GM21367 (cell line): ENCODE measurements at regions not wholly inside any gene's neighbourhood (a gene's known extent, or its start where the extent isn't known, plus 50 kb on each side); places are given as distances from the start of the nearest gene placed in this dataset.
A peak's percentile ranks its signal among the peaks of the same experiment; 100 is the strongest.

ENCODE experiments used
- ATAC-seq: cut with Tn5 transposase; IDR thresholded peaks from one replicate; pipeline ENCODE4 v1.9.1; 2021; ENCODE audit not compliant: unreplicated experiment

GRCh38 chr6:6376845-6377244, 56.4 kb upstream of the F13A1 start:
- ATAC-seq, result no peak

- no peak for ATAC-seq
These were observed 57.2 kb upstream of the F13A1 start for GRCh38 chr6:6377621-6378020.

DNA sequence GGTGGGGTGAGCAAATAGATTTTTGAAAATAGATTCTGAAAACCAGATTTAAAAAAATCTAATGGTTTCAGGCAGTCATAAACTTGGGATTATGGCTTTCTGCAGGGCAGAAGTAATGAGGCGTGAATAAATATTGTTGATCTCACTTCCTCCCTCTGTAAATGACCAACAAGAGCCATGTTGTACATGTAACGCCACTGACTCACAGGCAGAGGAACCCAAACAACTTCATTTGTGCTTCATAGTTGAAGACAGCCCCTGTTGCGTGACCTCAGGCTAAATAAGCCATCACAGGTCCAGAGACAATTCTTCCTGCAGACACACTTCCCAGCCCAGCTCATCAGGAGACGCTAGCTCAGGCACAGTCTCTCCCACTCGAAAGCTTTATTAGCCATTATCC, 59.1 kb upstream of the F13A1 start:
- ATAC-seq, result no peak

DNA sequence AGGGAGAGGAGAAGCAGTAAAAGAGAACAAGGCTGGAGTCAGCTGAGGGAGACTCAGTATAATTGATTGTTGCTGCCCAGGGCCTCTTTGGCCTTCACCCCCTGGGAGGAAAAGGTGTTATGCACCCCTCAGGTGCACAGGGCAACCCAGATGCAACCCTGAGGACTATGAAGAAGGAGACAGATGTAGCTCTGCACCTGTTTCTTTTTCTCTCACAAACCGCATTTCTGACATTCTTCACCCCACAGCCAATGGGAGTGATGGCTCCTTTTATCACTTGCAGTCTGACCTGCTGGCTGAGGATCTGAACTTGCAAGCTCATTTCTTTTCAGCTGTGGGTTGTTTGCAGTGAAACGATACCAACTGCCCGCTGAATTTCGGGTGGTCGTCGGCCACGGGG, 64.1 kb upstream of the F13A1 start:
- no peak for ATAC-seq

GRCh38 chr6:6386010-6386409, 65.5 kb upstream of the F13A1 start:
- ATAC-seq, result no peak

DNA sequence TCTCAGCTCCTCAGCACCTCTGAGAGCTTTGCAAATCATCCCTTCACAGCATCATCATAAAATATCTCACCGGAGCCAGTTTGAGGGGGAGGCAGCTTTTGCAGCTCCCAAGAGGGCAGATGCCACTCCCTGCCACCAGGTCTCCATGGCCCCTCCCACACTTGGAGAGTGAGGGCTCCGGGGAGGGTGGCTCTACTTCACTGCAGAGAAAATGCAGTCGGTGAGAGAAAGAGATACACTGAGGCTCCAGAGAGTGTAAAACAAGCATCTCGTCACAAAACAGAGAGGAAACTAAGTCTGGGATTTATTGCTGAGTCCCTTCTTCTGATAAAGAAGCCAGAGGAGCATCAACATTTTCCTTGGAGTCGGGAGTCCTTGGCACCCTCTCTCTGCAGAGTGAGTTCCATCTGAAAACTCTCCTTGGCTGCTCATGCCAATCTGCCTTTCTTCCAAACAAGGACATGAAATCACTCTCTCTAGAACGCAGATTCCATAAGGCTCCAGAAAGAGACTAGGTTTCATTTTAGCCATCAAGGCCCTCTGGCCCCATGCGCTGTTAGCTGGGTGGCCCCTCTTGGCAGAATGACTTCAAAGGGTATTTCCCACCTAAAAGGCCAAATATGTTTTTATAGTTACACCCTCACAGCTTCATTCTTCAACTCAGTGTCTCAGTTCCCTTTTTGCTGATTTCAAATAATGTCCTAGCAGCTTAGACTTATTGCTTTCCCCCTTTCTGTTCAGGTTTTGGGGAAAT, 70.6 kb upstream of the F13A1 start:
- peak; percentile 43 for ATAC-seq

DNA sequence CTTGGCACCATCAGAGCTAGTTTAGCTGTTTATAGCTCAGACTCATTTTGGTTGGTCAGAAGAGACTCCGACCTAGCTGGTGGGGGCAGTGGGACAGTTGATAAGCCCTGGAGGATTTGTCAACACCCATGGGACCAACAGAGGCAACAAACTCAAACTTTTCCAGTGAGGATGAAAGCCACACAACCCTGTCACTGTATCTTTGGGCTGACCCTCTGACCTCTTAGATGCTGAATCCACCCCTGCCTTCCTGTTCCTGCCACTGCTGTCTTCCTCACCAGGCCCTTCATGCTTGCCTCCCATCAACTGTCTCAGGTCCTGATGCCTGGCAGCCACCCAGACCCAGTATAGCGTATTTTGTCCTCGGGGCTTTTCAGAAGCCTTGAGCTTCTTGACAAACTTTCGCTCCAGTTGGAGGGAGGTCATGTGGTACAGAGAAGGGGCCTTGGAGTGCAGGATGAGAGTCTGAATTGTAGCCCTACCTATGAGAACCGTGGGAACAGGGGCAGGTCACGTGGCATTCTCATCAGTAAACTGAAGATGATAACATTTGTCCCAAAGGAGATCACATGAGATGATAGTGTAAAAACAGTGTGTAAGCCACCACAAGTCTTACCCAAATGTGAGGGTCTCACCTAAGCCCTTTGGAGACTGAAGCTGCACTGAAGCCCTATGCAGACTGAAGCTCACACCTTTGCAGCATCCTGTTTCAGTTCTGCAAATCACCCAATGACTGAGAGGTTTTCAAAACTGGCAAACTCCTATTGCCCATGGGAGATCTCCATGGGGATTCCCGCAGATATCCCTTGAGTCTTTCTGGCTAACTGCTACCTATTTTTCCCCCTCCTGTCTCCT, 72.0 kb upstream of the F13A1 start:
- peak; percentile 71 for ATAC-seq

GRCh38 chr6:6393069-6393529, 72.6 kb upstream of the F13A1 start:
- no peak for ATAC-seq

DNA sequence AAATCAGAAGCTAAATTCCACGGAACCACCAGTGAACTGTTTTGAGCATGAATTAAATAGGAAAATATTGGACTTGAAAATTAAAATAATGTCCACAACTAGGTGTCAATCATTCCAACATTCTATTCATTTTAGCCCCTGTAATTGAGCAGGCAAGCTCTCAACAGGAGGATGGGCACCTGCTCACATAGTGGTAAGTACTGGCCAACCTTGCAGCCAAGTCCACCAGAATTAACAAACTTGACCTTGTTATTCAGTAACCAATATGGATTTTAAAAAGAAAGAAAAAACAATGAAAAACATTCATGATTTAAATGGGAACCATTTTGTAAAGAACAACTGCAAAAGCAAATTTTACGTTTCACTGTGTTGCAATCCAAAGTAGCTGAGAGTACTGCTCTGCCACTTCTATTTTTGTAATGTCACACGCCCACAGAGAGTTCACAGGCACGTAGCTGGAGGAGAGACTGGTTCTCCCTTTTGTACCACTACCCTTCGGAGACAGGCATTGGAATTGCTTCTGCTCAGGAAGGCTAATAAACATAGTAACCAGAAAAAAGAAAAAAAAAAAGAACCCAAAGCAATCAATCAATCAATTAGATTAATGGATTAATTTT, 75.2 kb upstream of the F13A1 start:
- ATAC-seq, result no peak

DNA sequence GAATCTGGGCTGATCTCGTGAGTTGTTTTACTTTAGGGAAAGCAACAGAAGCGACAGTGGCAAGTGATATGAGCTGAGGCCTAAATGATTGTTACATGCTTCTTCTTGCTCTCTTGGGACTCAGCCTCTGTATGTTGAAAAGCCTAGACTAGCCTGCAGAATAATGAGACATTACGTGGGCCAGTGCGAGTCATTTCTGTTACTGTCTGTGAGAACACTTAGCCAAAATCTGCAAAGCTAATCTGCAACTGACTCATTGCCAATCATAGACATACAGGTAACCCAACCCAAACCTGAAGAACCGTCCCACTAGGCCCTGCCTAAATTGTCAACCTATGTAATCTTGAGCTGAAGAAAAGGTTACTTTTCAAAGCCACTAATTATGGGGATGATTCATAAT, 77.4 kb upstream of the F13A1 start:
- no peak for ATAC-seq

DNA sequence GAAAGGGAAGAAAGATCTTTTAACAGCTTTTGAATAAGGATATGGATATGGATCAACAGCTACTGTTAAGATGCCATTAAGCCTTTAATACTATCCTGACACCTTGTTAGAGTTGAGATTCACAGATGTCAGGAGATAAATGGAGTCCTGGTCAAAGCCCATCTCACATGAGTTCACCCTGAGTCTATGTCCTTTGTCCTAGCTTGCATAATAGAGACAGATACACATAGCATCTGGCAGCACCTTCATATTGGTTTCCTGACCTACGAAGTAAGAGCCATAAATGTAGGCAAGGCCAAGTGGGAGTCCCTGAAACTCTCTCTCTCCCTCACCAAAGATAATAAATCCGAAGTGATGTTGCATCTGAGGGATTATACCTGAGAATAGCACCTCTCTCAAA, 79.1 kb upstream of the F13A1 start:
- no peak for ATAC-seq

DNA sequence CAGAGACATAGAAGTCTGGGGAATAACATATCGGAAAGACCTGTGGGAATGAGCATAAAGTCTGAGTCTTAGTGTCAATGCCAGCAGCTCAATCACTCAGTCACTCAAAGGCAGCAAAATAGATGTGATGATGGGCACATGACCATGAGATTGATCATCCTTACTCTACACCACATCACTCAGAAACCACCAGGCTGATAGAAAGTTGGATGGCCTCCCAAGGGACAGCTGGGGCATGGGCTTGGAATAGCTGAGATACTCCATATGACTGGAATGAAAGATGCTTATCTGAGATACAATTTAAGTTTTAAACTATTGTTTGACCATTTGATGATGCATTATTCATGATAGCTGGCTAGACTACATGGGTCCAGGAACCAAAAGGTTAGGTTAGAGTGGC, 80.9 kb upstream of the F13A1 start:
- ATAC-seq, result no peak

GRCh38 chr6:6402006-6402405, 81.5 kb upstream of the F13A1 start:
- no peak for ATAC-seq

DNA sequence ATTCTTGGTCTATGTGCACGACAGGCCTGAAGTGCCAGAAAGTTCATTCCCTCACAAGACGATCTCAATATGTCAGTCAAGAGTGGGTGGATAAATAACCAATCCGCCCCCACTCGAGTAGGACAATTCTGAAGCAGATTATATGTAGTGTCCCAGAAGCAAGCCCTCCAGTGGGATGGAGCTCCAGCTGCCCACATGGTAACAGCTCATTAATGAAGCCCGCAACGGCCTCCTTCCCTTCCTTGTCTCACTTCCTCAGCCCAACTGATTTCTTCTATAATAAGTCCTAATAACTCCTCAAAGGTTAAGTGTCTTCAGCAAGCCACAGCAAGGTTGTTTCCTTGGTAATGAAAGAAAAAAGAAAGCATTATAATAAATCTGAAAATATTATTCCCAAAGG, 82.1 kb upstream of the F13A1 start:
- no peak for ATAC-seq

GRCh38 chr6:6405031-6405430, 84.6 kb upstream of the F13A1 start:
- ATAC-seq, result no peak

DNA sequence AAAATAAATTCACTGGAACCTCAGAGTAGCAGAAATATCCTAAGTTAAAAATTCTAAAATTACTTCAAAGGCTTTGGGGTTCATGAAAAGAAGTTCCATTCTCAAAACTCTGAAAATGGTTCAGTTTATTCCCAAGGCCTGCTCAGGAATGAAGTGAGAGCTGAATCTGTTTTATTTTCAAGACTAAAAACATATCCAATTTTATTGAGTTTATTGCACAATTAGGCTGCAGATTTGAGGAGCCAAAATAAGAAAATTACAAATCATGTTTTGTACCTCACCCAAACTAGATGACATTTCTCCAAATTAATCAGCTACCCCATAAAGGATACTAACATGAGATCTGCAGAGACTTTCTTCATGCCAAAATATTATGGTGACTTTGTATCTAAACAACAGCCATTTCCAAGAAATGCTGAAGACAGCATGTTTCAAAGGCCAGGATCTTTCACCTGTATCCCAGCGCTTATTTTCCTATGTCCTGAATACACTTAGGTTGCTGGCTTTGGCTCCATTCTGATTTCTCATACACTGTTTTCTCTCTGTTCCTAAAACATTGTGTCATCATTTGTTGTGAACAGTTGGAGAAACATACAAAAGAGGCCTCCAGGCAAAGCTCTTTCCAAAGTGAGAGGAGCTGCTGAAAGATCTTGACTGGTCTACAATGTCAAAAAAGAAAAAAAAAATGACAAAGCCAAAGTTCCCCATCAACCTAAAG, 85.7 kb upstream of the F13A1 start:
- ATAC-seq, result no peak

GRCh38 chr6:6406715-6407070, 86.2 kb upstream of the F13A1 start:
- no peak for ATAC-seq

DNA sequence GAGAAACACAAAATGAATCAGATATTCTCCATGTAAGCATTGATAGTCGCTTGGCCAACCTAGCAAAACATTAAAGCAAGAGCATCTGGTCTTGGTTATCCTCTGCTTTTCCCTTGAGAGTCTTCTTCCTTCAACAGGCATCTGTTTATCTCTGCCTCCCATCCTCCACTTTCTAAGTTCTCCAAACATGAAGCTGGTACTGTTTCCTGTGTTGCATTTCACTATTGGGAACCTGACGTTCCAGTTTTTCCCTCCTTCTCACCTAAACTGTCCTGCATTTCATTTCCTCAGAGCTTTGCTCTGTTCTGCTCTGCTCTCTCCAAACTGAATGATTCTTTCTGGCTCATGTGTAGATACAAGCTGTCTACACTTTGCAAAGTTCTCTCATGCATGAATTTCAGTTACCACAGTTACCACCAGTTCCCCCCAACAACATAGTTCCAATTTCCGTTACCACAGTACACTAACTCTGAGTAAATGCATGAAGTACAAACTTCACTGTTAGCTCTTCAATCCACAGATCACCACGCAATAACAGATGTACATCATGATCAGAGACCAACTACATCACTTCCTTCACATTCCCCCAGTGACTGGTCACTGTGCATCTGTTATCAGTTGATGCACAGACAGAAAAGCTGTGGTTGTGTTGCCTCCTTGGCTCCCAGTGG, 86.7 kb upstream of the F13A1 start:
- ATAC-seq, result peak; percentile 94

DNA sequence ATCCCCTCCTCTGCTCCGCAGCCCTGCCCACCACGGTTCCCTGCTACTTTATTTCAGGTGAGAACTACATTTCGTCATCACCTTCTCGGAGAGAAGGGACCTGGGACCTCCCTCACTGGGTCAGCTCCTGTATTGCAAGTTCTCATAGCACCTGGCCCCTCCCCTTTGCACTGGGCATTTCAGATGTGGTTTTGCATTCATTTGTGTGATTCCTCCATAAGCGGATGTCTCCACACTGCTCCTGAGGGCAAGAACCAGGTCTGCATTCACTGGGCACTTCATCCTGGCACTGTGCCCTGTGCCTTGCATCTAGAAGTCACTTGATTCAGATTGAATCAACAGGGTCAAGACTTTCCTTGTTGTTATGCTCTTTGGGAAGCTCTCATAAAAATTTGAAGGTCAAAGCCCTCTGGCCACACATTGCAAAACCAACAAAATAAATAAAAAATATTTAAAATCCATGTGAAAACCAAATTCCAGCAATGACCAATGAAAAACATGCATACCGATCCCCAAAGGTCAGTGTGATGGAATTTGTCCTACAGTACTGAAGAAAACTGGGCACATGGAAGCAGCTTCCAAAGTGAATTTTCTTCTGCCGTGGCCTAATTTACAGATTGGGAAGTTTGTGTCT, 89.1 kb upstream of the F13A1 start:
- ATAC-seq, result no peak

GRCh38 chr6:6411115-6411514, 90.7 kb upstream of the F13A1 start:
- no peak for ATAC-seq
